ENCODE measurements at regions not wholly inside any gene's neighbourhood (a gene's known extent, or its start where the extent isn't known, plus 50 kb on each side); places are given as distances from the start of the nearest gene placed in this dataset.

DNA sequence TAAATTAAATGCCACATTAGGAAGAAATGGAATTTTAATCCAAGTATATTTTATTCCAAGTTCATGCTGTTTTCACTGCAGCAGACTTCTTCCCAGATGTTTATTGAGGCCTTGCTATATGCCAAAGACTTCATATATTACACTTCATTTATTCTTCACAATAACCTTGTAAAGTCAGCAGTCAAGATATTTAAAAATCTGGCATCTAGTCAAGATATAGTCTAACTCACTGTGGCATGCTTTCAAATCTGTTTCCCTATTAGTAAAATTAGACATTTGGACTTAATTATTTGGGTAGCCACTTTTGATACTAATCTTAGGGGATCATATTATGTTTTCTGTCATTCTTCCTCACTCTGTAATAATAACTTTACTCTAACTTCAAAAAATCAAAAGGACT, 81.5 kb upstream of the VGLL3 start:
- Histone ChIP-seq H3K36me3 (ENCODE audit: control insufficient read depth, insufficient read depth, low read length) (no peaks in the 10 kb centered on the region), H3K9me3 (ENCODE audit: control insufficient read depth, insufficient read depth, low read length) (no peaks in the 10 kb centered on the region), H3K4me3 (ENCODE audit: insufficient read depth, low read depth, low read length) (no peak overlapping the region), H3K27ac (ENCODE audit: insufficient read depth, low read length) (no peak overlapping the region), H2BK5ac (ENCODE audit: low read depth, low read length, poor library complexity, severe bottlenecking) (no peak overlapping the region), H2BK120ac (ENCODE audit: low read depth, low read length) (no peak overlapping the region), H3K9me1 (ENCODE audit: insufficient read depth, low read length) (no peaks in the 10 kb centered on the region), H3K79me1 (ENCODE audit: low read depth in 1 of 2, low read length in 2 of 2) (no peaks in the 10 kb centered on the region), H3K18ac (ENCODE audit: low read depth, low read length) (no peak overlapping the region), H3K9ac (ENCODE audit: low read depth, low read length) (no peak overlapping the region), H3K56ac (ENCODE audit: extremely low read depth, insufficient read depth, low read length) (no peak overlapping the region), H2AK5ac (ENCODE audit: low read depth, low read length) (no peak overlapping the region), H4K5ac (ENCODE audit: low read depth, low read length) (no peak overlapping the region), H4K20me1 (ENCODE audit: insufficient read depth, low read length) (no peaks in the 10 kb centered on the region), H3K27me3 (ENCODE audit: control insufficient read depth, insufficient read depth, low read length) (peaks cover 3% of the 10 kb centered on the region; the same call in 1 of the 2 replicates), H2AFZ (replicated peaks; ENCODE audit: low read length, poor library complexity) (no peak overlapping the region), H2BK15ac (ENCODE audit: low read depth, low read length) (no peak overlapping the region), H2AK9ac (replicated peaks; ENCODE audit: low read depth, low read length, poor library complexity) (no peak overlapping the region), H4K91ac (ENCODE audit: insufficient read depth, low read depth, low read length) (no peak overlapping the region), H2BK20ac (ENCODE audit: low read depth, low read length) (no peak overlapping the region), H3K14ac (replicated peaks; ENCODE audit: low read depth, low read length) (no peak overlapping the region), H3K4ac (ENCODE audit: low read depth, low read length) (no peak overlapping the region), H3K4me1 (ENCODE audit: control insufficient read depth, insufficient read depth, low read length) (no peaks in the 10 kb centered on the region), H3K4me2 (ENCODE audit: low read depth, low read length) (no peak overlapping the region), H4K8ac (ENCODE audit: low read depth in 2 of 2, low read length in 2 of 2) (no peak overlapping the region), H3K23ac (ENCODE audit: low read depth, low read length) (no peak overlapping the region)
- CTCF ChIA-PET, result no interaction called here
- dilution Hi-C loops (cut with HindIII; ENCODE audit: low sequenced_read_pairs, unreplicated experiment) (no loop called here), intact Hi-C loops (cut with micrococcal nuclease) (no loop called here), in situ Hi-C loops (cut with MboI; ENCODE audit: low sequenced_read_pairs) (no loop called here)
- BruUV-seq (replicated peaks), result no TSS peak
- ATAC-seq (ENCODE audit: low read depth) (no peak), DNase-seq (no peak)
- POLR2A ChIA-PET (ENCODE audit: unreplicated experiment), result no interaction called here
- TF ChIP-seq POLR2A (IDR thresholded peaks at IDR 0.05; ENCODE audit: low read depth, low read length) (no peak), RFX5 (IDR thresholded peaks at IDR 0.05; ENCODE audit: low read depth, low read length) (no peak), SMC3 (IDR thresholded peaks at IDR 0.05; ENCODE audit: low read depth, low read length) (no peak), NFE2L2 (IDR thresholded peaks at IDR 0.05; ENCODE audit: low read depth, low read length) (no peak), CEBPB (IDR thresholded peaks at IDR 0.05; ENCODE audit: low read depth, low read length) (no peak), RAD21 (IDR thresholded peaks at IDR 0.05; ENCODE audit: low read length) (no peak), CHD1 (IDR thresholded peaks at IDR 0.05; ENCODE audit: low read depth, low read length) (no peak), RCOR1 (IDR thresholded peaks at IDR 0.05; ENCODE audit: insufficient replicate concordance, low read length) (no peak), BHLHE40 (IDR thresholded peaks at IDR 0.05; ENCODE audit: low read depth, low read length) (no peak), FOS (IDR thresholded peaks at IDR 0.05; ENCODE audit: low read depth, low read length) (no peak), MXI1 (IDR thresholded peaks at IDR 0.05; ENCODE audit: borderline replicate concordance, low read depth, low read length) (no peak), MAZ (IDR thresholded peaks at IDR 0.05; ENCODE audit: borderline replicate concordance, low read depth, low read length) (no peak), MAFK (IDR thresholded peaks at IDR 0.05; ENCODE audit: low read depth, low read length) (no peak)
- TF ChIP-seq, protein P1, sequence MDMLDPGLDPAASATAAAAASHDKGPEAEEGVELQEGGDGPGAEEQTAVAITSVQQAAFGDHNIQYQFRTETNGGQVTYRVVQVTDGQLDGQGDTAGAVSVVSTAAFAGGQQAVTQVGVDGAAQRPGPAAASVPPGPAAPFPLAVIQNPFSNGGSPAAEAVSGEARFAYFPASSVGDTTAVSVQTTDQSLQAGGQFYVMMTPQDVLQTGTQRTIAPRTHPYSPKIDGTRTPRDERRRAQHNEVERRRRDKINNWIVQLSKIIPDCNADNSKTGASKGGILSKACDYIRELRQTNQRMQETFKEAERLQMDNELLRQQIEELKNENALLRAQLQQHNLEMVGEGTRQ (IDR thresholded peaks at IDR 0.05; ENCODE audit: low read depth, low read length), result no peak
- TF ChIP-seq, protein P2, sequence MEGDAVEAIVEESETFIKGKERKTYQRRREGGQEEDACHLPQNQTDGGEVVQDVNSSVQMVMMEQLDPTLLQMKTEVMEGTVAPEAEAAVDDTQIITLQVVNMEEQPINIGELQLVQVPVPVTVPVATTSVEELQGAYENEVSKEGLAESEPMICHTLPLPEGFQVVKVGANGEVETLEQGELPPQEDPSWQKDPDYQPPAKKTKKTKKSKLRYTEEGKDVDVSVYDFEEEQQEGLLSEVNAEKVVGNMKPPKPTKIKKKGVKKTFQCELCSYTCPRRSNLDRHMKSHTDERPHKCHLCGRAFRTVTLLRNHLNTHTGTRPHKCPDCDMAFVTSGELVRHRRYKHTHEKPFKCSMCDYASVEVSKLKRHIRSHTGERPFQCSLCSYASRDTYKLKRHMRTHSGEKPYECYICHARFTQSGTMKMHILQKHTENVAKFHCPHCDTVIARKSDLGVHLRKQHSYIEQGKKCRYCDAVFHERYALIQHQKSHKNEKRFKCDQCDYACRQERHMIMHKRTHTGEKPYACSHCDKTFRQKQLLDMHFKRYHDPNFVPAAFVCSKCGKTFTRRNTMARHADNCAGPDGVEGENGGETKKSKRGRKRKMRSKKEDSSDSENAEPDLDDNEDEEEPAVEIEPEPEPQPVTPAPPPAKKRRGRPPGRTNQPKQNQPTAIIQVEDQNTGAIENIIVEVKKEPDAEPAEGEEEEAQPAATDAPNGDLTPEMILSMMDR (conservative IDR thresholded peaks at IDR 0.05; ENCODE audit: low read depth, low read length), result no peak
- TF ChIP-seq, protein P3, sequence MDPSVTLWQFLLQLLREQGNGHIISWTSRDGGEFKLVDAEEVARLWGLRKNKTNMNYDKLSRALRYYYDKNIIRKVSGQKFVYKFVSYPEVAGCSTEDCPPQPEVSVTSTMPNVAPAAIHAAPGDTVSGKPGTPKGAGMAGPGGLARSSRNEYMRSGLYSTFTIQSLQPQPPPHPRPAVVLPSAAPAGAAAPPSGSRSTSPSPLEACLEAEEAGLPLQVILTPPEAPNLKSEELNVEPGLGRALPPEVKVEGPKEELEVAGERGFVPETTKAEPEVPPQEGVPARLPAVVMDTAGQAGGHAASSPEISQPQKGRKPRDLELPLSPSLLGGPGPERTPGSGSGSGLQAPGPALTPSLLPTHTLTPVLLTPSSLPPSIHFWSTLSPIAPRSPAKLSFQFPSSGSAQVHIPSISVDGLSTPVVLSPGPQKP (IDR thresholded peaks at IDR 0.05; ENCODE audit: borderline replicate concordance, low read depth, low read length), result no peak
